ENCODE measurements at regions not wholly inside any gene's neighbourhood (a gene's known extent, or its start where the extent isn't known, plus 50 kb on each side); places are given as distances from the start of the nearest gene placed in this dataset.

GRCh38 chr14:24700511-24700910, 66.5 kb upstream of the GZMB start:
- TF ChIP-seq CTCF (conservative IDR thresholded peaks at IDR 0.05 in 1 of 2, IDR thresholded peaks at IDR 0.05 in 1 of 2; ENCODE audit: extremely low read depth in 1 of 2, insufficient read depth in 1 of 2, low read depth in 1 of 2, low read length in 2 of 2) (no peak), EZH2 (IDR thresholded peaks at IDR 0.05; ENCODE audit: borderline replicate concordance, low read length) (no peak)

All from mammary epithelial cell (primary cell).